NAMALWA (cell line): ENCODE measurements at regions not wholly inside any gene's neighbourhood (a gene's known extent, or its start where the extent isn't known, plus 50 kb on each side); places are given as distances from the start of the nearest gene placed in this dataset.
"Not testable (repeated sequence)": the region's sequence is repeated elsewhere in the genome, so short reads cannot be mapped to it uniquely, and the experiment has no call there.

Experiments
- DNase-seq: peaks from one replicate; pipeline ENCODE4 v3.0.0-alpha.2; 2015; ENCODE audit warnings: low spot score

DNA sequence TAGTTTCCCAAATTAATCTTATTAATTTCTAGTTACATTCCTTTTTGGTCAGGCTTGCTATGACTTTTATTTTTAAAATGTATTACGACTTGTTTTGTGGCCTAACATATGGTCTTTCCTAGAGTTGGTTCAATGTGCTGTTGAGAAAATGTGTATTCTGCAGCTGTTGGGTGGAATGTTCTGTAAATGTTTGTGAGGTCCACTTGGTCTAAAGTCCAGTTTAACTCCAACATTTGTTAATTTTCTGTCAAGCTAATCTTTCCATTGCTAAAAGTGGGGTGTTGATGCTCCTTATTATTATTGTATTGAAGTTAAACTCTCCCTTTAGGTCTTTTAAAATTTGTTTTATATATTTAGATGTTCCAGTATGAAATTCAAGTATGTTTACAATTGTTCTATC is 1010.8 kb upstream of the EDIL3 start:
- DNase-seq: no peak

DNA sequence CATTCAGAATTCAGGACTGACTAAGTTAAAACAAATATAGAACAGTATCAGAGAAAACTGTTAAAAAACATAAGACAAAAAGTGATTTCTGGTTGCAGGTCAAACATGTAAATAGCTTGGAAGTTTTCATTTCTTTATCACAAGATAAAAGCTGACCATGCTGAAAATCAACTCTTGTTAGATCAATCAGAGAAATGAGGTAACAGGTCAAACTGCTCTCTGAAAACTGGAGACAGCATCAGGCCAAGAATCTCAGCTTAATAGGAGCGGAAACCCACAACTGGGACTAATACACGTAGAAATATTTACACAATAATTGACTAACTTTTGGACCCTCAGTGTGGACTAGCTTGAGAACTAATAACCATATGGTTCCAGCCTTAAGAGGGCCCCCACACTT is 1012.8 kb upstream of the EDIL3 start:
- DNase-seq: no peak

DNA sequence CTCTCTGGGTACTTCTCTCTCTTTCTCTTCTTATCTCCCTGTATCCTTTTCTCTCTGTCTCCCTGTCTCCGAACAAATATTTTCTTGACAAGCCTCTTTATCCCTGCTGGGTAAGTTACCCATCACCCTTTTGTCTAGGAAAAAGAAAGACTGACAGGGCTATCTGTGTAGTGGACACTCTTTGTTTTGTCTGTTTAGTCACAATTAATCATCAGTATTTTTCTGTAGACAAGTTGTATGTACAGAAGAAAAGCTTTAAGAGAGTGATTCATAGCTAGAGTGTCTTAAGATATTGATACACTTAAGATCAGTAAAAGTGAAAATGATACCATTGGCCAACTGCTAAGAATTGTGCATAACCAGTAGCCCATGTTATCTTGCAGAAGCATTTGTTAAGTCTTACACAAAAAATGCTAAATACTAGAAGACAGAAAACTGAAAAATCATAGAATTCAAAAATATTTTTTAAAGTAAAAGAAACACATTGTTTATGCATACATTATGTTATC is 1043.8 kb upstream of the EDIL3 start:
- DNase-seq: no peak

DNA sequence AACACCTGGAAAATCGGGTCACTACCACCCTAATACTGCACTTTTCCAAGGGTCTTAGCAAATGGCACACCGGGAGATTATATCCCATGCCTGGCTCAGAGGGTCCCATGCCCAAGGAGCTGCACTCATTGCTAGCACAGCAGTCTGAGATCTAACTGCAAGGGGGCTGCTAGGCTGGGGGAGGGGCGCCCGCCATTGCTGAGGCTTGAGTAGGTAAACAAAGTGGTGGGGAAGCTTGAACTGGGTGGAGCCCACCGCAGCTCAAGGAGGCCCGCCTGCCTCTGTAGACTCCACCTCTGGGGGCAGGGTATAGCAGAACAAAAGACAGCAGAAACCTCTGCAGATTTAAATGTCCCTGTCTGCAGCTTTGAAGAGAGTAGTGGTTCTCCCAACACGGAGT is 1047.0 kb upstream of the EDIL3 start:
- DNase-seq: not testable (repeated sequence)

DNA sequence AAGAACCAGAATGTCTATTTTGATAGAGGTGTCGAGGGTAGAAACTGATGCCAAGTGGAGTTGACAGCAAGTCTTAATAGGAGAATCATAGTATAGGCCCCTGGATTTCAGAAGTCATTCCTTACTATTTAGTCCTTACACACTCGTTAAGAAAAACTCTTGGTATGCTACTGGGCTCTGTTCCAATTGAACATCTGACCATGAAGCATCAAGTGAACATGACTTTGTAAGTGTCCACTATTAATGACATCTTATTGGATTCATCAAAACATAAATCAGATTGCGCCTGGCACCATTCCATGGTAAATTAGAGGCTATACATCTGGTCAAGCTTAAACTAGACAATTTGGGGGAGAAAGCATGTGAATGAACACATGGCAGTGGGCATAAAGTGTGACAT is 1056.5 kb upstream of the EDIL3 start:
- no peak for DNase-seq

DNA sequence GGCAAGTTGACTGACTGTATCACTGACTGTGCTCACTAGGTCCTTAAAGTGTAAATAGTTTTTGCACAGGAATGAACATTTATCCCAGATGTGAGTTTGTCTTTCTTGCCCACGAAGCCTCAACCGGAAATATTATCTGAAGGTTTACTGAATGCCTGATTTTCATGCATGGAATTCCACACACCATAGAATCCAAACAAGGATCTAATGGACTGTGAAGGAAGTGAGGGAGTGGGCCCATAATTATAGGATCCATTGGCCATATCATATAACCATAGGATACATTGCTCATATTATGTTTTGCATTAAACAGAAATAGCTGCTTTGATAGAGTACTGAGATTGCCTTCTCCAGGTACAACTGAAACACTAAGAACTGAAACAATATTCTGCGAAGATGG is 1057.2 kb upstream of the EDIL3 start:
- no peak for DNase-seq

DNA sequence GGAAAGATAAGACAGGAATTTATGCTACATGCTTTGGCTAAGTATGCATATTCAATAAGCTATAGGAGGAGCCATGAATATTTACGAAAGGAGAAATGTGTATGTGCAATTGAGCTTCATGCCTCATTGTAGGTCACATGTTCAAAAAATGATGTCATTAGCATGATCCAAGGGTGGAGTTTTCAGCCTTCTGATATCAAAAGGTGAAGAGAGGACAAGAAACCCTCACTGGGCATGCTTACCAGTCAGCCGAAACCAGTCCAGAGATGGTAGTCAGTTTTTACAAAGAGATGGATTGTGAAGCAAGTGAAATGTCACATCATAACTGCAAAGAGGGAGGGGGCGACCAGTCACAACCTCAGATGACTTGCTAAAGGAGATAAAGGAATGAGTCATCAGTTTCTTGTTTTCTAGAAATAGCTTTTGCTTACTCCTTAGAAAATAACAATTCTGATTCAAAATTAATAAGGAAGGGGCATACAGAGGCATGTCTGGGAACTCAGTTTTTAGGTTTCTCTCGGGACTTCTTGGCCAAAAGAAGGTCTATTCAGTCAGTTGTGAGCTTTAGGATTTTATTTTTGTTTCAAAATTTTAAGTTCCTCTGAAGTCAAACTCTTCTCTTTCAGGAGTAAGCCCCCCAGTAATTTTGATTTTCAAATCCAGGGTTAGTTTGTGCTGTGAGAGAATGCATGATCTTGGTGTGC is 1067.8 kb upstream of the EDIL3 start:
- no peak for DNase-seq

DNA sequence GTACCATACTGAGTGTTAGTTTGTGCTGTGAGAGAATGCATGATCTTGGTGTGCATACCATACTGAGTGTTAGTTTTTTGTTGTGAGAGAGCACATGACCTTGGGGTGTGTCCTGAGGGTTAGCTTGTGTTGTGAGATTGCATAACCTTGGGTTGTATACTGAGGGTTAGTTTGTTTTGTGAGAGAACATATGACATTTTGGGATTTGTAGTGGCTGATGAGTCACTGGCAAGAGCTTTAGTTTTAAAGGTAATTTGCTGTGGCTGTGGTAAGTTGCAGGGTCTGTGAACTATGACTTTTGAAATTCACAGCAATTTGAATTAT is 1068.3 kb upstream of the EDIL3 start:
- no peak for DNase-seq

DNA sequence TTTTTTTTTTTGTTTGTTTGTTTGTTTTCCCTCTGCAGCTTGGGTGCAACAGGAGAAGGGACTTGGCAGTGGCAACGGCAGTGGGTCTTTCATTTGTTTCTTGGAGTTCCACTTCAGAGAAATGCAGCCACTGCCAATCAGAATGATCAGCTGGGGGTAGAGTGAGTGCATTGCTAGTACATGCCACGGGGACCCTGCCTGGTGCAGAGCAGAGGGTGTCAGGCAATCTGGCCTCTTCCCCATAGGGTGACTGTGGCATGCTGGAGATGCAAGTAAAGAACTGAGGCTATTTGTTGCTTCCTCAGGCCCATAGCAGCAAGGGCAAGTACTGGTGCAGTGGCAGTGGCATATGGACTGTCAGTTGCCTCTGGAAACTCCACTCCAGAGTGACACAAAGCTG is 1073.6 kb upstream of the EDIL3 start:
- DNase-seq: no peak

DNA sequence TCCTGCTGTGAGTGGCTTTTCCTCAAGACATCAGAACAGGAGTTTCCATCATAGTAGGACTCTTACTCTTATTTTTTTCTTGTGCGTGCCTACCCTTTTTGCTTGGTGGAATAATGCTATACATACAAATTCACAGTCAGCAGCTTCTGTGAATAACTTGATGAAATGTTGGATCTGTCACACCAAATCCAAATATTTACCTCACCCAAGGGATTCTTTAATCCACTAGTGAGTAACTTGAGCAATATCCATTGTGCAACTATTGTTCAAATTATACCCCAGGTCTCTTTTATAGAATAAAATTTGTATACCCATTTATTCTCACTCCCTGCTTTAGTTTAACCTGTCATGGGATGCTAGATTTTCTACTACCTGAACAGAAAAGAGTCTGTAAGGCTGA is 1078.3 kb upstream of the EDIL3 start:
- DNase-seq: no peak

DNA sequence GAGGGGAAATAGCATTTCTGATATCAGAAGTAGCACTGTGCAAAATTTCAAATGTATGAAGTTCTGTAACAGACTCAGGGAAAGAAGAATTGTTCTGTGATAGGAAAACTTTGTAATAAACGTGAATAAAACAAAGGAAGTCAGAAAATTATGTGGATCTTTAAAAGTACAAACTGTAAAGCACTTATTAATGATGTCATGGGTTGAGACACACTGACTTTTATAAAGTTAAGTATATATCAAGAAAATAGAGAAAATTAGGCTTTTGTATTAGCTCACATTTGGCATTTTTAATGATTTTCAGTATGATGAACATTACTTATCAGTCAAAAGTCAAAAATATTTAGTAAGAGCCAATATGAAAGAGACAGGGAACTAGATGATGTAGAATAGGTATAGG is 1081.7 kb upstream of the EDIL3 start:
- DNase-seq: no peak

DNA sequence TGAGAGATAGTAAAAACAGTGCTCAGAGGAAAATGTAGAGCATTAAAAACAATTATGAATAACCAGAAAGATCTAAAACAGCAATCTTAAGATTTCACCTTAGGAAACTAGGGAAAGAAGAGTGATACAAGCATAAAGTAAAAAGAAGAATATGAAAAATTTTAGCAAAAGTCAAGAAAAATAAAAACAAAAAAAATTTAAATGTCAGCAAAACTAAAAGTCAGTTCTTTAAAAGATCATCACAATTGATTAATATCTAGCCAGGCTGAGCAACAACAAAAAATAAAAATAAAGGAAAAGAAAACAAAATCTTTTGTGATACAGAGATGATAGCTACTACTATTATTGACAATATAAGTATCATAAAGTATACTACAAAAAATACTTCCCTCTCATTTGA is 1088.1 kb upstream of the EDIL3 start:
- DNase-seq: no peak

DNA sequence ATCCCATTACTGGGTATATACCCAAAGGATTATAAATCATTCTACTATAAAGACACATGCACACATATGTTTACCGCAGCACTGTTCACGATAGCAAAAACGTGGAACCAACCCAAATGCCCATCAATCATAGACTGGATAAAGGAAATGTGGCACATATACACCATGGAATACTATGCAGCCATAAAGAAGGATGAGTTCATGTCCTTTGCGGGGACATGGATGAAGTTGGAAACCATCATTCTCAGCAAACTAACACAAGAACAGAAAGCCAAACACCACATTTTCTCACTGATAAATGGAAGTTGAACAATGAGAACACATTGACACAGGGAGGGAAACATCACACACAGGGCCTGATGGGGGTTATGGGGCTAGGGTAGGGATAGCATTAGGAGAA is 1090.5 kb upstream of the EDIL3 start:
- not testable (repeated sequence) for DNase-seq

DNA sequence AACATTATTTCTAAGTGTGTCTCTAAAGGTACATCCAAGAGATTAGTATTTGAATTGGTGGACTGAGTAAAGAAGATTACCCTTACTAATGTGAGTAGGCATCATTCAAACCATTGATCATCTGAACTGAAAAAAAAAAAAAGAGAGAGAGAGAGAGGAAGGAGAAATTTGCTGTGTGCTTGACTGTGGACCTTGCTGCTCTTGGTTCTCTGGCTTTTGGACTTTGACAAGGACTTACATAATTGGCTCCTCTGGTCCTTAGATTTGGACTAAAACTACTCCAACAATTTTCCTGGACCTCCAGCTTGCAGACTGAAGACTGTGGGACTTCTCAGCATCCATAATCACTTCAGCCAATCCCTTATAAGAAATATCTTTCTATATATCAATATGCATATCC is 1091.9 kb upstream of the EDIL3 start:
- no peak for DNase-seq

DNA sequence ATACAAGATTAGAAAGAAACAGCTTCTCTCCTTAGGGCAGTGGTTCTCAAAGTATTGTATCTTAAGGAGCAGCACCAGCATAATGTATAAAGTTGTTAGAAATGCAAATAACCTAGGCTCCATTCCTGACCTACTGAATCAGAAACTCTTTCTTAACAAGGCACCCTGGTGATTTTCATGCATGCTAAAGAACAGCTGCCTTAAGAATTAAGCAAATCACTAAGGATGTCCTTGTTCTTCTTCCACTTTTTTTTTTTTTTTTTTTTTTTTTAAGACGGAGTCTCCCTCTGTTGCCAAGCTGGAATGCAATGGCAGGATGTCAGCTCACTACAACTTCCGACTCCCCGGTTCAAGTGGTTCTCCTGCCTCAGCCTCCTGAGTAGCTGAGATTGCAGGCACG is 1095.2 kb upstream of the EDIL3 start:
- no peak for DNase-seq

DNA sequence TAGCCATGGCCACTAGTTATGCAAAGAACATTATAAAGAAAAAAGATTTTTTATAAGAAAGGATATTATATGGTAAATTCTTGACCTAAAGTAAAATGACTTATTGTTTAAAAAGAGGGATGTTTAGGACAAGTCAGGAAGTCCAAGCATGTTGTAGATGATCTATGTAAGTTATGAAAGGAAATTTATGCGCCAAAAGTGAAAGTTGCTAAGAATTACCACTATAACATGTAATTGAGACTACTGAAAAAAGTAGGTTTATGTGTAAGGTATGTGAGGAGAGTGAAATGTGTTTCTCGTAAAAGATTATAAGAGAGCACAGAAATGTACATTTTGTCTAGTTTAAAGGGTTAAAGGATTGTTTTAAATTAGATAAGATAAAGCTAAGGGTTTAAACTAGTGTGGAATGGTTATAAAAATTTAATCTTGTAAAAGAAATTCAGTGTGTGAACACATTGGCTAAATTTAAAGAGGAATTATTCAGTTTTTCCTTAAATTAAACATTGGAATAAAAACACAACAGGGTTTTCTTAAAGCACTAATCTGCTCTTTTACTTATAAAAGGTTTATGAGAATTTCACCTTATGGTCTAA is 1100.4 kb upstream of the EDIL3 start:
- no peak for DNase-seq

DNA sequence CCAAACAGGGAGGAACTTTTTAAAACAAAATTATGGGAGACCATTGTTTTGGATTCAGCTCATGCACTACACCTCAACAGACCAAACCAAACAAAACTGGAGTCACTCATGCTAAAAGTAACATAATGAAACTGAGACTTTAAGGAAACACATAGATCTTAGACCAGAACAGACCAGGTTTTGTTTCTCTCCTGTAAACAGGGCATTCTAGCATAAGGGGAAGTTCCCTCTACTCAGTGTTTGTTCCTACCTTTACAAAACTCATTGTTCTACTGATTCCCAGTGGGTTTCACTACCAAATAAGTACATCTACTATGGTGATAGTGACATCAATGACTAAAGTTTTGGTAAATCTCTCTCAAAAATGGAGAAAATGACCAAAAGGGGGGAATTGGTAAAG is 1103.6 kb upstream of the EDIL3 start:
- no peak for DNase-seq

DNA sequence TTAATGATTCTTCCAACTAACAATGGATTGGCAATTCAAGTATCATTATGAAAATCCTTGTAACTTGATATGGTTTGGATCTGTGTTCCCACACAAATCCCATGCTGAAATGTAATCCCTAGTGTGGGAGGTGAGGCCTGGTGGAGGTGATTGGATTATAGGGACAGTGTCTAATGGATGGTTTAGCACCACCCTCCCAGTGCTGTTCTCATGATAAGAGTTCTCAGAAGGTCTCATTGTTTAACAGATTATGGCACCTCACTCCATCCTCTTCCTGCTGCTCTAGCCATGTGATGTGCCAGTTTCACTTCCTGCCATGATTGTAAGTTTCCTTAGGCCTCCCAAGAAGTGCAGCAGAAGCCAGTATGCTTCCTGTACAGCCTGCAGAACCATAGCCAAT is 1116.2 kb upstream of the EDIL3 start:
- DNase-seq: no peak

DNA sequence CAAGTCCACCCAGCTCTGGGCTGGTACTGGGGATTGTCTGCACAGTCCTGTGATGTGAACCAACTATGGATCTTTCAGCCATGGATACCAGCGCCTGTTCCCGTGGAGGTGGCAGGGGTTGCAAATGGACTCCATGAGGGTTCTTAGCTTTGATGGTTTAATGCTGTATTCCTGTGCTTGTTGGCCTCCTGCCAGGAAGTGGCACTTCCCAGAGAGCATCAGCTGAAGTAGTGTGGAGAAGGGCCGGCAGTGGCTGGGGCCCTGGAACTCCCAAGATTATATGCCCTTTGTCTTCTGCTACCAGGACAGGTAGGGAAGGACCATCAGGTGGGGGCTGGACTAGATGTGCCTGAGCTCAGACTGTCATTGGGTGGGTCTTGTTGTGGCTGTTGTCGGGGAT is 1104.8 kb upstream of the COX7C start:
- DNase-seq: no peak

DNA sequence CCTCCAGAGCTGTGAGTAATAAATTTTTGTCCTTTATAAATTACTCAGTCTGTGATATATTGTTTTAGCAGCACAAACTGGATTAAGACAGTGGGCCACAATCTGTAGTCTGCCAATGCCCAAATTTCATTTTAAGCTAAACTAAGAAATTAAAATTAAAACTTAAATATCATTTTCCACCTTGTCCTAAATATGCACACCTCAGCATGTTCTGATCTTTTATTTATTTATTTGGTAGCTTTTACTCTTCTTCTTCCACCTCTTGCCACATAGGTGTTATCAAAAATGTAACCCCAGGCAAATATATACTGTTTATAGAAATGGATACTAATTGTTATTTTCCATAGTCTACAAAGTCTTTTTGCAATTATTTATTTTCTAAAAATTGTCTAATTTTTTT is 1102.2 kb upstream of the COX7C start:
- DNase-seq: no peak

DNA sequence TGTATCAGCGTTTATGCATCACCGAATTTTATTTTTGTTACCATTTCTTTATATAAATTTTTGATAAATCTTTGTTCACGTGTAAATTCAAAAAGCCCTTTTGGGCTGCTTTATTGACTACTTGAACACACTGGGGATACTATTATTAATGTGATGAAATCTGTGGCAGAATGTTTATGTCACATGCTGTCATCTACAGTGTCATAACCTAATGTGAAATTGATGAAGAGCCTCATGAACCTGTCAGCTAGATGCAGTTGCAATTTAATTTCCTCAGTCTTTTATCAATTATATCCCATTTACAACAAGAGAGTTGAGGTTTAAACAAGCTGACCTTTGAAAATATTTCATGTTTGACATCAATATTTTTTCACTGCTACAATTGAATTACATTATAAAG is 1100.4 kb upstream of the COX7C start:
- DNase-seq: no peak

DNA sequence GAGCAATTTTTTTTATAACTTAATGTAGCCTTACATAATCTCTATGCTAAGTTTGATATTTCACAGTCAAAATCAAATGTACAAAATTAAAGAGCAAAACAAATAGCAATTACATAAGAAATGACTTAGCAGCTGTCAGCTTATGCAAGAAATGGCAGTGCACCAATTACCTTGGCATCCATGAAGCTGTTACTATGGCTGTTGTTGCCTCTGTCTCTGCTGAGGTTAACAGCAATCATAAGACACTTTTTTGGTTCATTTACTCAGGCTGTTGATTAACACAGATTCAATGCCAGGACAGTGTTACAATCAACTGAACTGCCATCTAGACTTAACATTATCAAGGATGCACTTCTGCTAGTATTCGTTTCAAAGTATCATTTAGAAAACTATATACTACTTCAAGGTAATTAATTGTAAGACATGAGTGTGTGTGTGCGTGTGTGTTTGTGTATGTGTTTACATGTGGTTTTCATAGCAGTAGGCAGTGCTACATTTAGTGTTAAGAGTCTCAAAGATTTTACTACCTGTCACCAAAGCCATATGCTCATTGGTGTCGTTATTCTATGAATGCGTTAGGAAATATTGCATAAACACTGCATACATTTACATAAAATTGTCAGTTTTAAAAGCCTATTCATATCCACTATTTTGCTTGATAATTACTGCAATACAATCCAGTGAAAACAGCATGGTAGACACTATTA is 1084.2 kb upstream of the COX7C start:
- no peak for DNase-seq

DNA sequence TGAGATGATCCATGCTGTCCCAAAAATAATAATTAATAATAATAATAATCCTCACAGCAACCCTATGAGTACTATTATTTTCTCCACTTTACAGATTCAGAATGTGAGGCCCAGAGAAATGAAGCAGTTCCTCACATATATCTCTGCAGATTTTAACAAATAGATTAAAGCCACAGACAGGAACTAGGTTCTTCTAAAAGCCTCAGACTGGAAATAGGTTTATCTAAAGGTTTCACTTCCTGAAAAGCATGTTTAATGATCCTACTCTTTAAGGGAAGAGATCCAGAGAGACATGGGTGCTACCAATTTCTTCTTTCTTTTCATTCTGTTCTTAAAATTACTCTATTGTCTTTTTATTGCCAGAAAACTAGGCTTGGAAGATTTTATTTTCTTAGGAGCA is 1079.4 kb upstream of the COX7C start:
- peak; percentile 7 for DNase-seq

DNA sequence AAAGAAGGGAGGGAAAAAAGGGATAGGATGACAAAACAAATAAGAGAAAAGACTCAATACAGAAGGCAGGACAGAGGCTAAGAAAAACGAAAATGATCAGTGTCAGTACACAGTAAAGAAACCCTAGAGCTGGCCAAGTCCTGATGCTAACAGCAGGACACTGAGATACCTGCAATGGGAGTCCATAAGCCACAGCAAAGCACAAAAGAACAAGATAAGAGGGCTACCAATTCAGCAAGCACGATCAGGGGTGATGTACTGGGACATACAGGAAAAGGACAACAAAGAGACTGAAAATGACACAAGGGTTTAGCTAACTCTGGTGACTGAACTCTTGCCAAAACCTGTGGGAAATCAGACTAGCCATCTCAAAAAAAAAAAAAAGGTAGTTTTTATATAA is 1072.6 kb upstream of the COX7C start:
- no peak for DNase-seq
